Activated naive CD4-positive, alpha-beta T cell treated with anti-CD3 and anti-CD28 coated beads, Interleukin-2, amount 50 U/mL, for 72 hours (primary cell): ENCODE measurements at regions not wholly inside any gene's neighbourhood (a gene's known extent, or its start where the extent isn't known, plus 50 kb on each side); places are given as distances from the start of the nearest gene placed in this dataset.
"Not testable (repeated sequence)": the region's sequence is repeated elsewhere in the genome, so short reads cannot be mapped to it uniquely, and the experiment has no call there.

Experiments
- ATAC-seq, 2 donors: fragments of 150-1000 bp; cut with Tn5 transposase; 2 replicates each; pipeline ENCODE4 v1.10.0; 2021; ENCODE audit warnings: mild to moderate bottlenecking in 2 of 2, moderate library complexity in 2 of 2
- DNase-seq, 2 donors: peaks; one replicate each; pipeline ENCODE4 v3.0.0; 2021 to 2022; ENCODE audit warnings: low spot score in 2 of 2
- H3K27ac Mint-ChIP-seq, 2 donors: one replicate each; pipeline ENCODE4 v1.8.0; 2022; ENCODE audit warnings: mild to moderate bottlenecking in 2 of 2, mixed read lengths in 2 of 2
- H3K36me3 Mint-ChIP-seq, 2 donors: one replicate each; pipeline ENCODE4 v1.8.0; 2022; ENCODE audit warnings: mixed read lengths in 2 of 2
- H3K9me3 Mint-ChIP-seq, 2 donors: one replicate each; pipeline ENCODE4 v1.8.0; 2022; ENCODE audit warnings: mixed read lengths in 2 of 2

DNA sequence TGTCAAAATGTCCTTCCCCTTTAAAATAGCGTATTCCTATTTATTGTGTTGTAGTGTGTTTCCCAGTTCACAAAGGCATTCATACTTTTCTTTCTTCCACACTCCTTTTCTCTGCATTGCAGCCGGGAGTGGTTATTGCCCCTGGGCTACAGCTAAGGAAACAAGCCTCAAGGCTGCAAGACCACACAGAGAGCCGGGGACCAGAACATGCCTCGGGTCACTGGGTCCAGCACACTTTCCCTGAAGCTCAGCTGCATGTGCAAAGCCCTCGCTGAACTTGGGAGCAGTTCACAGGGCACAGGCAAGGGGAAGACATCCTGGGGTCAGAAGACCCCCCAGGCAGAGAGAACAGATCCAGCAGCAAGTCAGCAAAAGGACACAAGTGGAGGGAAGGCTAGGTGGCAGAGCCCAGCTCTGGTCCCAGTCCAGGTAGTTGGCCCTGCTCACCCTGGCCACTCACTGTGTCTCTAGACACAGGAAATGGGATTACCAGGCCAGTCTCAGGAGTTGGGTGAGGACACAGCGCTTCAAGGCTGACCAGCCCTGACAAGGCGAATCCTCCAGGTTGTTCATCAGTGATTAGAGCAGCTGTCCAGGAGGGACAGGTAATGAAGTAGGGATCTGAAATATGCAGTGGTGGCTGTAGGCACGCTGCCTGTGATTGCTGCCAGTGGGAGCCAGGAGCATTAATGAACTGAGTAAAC is 118.2 kb downstream of the CD83 start:
- peaks cover 0 to 11% of the 10 kb centered on the region in 2 donors for H3K36me3 Mint-ChIP-seq
- H3K27ac Mint-ChIP-seq: no peak overlapping the region
- no peak for ATAC-seq
- H3K9me3 Mint-ChIP-seq: no peaks in the 10 kb centered on the region
- no peak for DNase-seq

DNA sequence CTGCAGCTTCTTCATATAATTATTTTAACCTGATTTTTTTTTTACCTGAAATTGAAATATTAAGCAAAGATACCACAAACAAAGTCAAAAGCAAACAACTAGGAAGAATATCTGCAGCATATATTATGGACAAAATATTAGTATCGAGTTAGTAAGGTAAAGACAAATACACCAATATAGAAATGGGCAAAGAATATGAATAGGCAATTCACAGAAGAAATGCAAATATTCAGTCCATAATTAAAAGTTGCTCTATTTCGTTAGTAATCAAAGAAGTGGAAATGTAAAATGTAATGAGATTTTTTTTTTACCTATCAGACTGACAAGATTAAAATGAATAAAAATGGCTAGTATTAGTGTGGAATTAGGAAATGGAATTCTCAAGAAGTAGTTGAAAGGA is 121.5 kb downstream of the CD83 start:
- Mint-ChIP-seq H3K9me3 (peaks cover 0 to 7% of the 10 kb centered on the region in 2 donors), H3K36me3 (peaks cover 0 to 11% of the 10 kb centered on the region in 2 donors), H3K27ac (no peak overlapping the region)
- ATAC-seq (no peak), DNase-seq (no peak)

DNA sequence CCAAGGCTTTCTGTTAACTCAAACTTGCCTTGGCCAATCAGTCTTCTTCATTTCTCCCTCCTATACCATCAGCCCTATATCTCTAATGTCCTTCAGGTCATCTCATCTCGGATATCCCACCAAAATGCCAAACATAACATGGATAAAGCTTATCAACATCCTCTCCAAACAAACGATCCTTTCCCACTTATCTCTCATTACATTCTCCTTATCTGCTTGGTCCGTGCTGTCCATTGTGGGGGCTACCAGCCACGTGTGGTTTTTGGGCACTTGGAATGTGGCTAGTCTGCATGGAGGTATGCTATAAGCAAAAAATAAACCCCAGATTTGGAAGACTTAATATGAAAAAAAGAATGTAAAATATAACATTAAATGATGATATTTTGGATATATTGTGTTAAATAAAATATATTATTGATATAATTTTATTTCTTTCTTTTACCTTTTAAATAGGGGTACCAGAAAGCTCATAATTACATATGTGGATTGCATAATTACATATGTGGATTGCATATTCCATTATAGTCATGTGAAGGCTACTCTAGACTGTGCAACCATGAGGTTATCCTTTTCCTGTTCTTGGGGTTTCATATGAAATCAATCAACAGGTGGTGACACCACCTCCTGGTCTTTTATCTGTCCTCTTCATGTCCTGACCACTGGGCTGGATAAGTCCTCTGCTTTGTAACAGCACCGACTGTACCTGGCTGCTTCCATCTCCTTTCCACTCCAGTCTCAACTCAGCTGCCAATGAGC is 123.0 kb downstream of the CD83 start:
- ATAC-seq (no peak), DNase-seq (no peak)
- Mint-ChIP-seq H3K27ac (no peak overlapping the region), H3K36me3 (peaks cover 0 to 11% of the 10 kb centered on the region in 2 donors), H3K9me3 (peaks cover 0 to 7% of the 10 kb centered on the region in 2 donors)

DNA sequence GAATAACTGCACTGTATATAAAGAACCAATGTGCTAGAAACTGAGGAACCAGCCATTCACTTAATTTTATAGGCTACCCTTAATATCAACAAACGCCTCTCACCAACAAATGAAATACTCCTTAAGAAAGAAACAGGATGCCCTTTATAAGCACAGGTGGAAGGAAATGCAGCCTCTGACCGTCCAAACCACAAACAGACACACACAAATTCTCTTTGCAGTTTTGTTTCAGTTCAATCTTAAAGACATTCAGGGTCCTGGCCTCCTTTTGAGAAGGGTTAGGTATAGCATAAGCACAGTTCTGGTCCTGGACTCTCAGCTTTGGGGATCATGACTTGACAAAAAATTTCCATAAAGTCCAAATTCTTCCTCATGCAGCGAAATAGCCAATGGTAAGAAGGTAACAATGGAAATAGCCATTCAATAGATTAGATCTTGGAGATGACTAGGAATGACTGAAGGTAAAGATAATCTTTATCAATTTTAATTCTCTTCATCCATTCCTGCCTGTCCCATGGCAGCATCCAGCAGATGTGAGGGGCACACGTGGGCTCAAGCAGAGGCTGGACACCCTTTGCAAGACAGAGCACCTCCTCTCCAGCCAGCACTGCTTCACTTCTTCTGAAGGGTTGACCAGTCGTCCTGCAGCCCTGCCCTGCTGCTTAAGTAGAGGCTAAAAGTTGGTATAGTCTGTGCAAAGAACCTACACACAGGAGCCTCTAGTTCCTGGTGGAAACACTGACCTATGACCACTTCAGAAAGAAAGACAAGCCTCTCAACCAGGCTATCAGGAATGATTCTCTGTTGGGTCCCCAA is 123.9 kb downstream of the CD83 start:
- Mint-ChIP-seq H3K9me3 (peaks cover 0 to 7% of the 10 kb centered on the region in 2 donors), H3K36me3 (peaks cover 0 to 11% of the 10 kb centered on the region in 2 donors), H3K27ac (no peak overlapping the region)
- DNase-seq: no peak
- no peak for ATAC-seq

DNA sequence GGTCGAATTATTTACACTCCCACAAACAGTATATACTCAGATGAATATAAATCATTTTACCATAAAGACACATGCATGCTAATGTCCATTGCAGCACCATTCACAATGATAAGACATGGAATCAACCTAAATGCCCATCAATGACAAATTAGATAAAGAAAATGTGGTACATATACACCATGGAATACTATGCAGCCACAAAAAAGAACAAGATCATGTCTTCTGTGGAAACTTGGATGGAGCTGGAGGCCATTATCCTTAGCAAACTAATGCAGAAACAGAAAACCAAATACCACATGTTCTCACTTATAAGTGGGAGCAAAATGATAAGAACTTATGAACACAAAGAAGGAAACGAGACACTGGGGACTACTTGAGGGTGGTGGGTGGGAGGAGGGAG is 125.3 kb downstream of the CD83 start:
- not testable (repeated sequence) for ATAC-seq, H3K9me3 Mint-ChIP-seq, H3K27ac Mint-ChIP-seq, DNase-seq
- H3K36me3 Mint-ChIP-seq: peaks cover 0 to 11% of the 10 kb centered on the region in 2 donors

DNA sequence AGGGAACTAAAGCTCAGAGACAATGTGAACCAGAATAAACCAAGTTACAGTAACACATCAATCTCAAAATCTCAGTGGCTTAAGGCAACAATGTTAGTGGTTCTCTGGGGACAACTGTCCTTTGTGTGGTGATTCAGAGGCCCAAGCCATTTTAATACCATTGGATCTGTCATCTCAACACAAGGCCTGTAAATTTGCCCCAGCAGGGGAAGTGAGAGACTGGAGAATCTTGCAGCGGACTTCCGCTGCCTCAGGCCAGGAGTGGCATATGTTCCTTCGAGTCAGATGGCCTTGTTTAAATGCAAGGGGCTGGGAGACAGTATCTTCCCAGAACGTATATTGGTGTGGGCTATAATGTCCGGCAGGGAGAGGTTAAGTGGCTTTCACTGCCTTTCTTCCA is 126.0 kb downstream of the CD83 start:
- ATAC-seq: no peak
- Mint-ChIP-seq H3K36me3 (peaks cover 0 to 5% of the 10 kb centered on the region in 2 donors), H3K27ac (no peak overlapping the region)

DNA sequence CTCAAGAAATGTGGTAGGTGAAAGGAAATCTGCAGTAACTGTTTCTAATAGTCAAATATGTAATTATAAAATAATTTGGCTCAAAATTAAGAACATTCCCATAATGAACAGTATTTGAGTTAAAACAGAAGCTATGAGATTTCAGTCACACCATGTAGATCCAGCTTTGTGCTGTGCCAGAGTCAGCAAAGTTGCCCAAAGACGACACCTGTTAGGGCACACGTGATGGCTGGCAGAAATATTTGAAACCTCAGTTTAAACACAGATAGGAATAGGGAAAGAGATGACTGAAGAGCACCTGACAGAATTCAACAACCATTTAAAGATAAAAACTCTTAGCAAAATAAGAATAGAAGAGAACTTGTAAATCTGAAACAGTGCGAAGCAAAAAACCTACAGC is 129.3 kb downstream of the CD83 start:
- ATAC-seq (no peak), DNase-seq (no peak)
- H3K9me3 Mint-ChIP-seq: peaks cover 0 to 3% of the 10 kb centered on the region in 2 donors
- no peak overlapping the region for H3K27ac Mint-ChIP-seq
- no peaks in the 10 kb centered on the region for H3K36me3 Mint-ChIP-seq

More for the DNA sequence above, 126.0 kb downstream of the CD83 start:
- peaks cover 0 to 7% of the 10 kb centered on the region in 2 donors for H3K9me3 Mint-ChIP-seq
- DNase-seq: no peak

DNA sequence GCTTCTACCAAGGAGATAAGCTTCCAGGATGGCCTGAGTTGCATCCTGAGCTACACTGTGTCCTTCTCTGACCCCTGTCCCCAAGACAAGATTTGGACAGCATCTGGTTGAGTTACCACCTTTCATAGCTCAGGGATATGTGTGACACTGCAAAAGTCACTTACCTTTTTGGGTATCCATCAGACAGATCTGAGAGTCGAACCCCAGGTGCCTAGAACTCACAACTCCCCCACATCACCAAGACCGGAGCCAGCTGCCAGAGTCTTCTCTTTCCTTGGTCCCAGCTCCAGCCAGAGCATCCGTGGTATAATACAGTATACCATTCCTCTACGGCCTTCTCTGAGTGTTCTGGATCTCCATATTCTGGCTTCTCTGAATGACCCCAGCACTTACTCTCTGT is 133.0 kb downstream of the CD83 start:
- DNase-seq (no peak), ATAC-seq (no peak)

DNA sequence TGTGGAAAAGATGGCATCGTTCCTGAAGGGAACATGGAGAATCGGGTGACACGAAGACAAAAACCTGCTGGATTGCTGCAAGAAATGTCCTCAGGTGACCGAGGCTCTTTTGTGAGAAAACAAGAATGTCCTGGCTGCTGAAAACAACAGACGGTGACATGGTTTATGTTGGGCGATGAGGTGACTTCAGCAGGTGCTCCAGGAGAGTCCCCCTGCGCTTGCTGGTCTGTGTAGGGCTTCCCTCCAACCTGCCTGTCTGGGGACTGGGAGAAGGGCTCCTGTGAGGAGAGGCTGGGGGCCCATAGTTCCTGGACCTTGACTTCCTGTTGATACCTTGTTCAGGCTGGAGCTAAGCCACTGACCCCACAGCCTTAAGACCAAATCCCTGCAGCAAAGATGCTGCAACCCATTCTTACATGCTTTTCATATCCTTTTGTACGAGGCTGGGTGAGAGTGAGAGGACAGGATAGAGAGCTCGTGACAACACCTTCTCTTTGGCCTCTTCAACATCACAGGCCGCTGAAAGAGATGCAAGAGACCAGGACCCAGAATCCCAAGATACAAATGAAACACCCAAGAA is 134.8 kb downstream of the CD83 start:
- no peaks in the 10 kb centered on the region for H3K9me3 Mint-ChIP-seq
- H3K27ac Mint-ChIP-seq: no peak overlapping the region
- H3K36me3 Mint-ChIP-seq: no peaks in the 10 kb centered on the region
- no peak for DNase-seq
- no peak for ATAC-seq

More for the DNA sequence above, 133.0 kb downstream of the CD83 start:
- H3K36me3 Mint-ChIP-seq: no peaks in the 10 kb centered on the region
- no peaks in the 10 kb centered on the region for H3K9me3 Mint-ChIP-seq
- H3K27ac Mint-ChIP-seq: no peak overlapping the region

DNA sequence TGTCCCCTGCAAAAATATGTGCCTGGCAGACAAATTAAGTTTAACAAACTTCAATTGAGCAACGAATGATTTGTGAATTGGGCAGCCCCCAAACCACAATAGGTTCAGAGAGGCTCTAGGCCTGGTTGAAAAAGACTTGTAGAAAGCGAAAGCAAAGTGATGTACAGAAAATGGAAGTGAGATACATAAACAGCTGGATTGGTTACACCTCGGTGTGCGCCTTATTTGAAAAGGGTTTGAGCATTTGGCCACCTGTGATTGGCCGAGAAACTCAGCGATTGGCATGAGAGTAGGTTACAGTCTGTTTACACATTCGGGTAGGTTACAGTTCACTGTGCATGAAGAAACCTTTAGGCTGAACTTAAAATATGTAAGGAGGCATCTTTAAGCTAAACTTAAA is 136.9 kb downstream of the CD83 start:
- H3K9me3 Mint-ChIP-seq: no peaks in the 10 kb centered on the region
- H3K27ac Mint-ChIP-seq: no peak overlapping the region
- DNase-seq: no peak
- no peak for ATAC-seq
- peaks cover 0 to under 1% of the 10 kb centered on the region in 2 donors for H3K36me3 Mint-ChIP-seq

DNA sequence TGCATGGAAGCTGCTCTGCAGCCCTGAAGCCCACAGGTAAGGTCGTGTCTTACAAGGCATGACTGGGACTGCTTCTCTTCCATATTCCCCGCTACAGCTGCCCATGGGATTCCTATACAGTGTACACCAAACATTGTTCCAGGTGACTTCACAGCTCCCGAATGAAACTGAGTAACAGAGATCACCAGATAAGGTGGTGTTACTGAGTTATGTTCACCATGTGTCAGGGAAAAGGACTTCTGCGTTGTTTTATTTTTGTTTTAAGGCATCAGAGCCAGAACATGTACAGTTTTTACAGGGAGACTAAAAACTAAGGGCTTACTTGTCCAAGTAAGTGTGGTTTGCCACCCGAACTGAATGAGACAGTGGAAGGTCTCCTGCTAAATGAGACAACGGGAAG is 138.3 kb downstream of the CD83 start:
- DNase-seq (no peak), ATAC-seq (no peak)
- no peaks in the 10 kb centered on the region for H3K9me3 Mint-ChIP-seq
- H3K27ac Mint-ChIP-seq: no peak overlapping the region
- H3K36me3 Mint-ChIP-seq: peaks cover 4 to 8% of the 10 kb centered on the region in 2 donors

DNA sequence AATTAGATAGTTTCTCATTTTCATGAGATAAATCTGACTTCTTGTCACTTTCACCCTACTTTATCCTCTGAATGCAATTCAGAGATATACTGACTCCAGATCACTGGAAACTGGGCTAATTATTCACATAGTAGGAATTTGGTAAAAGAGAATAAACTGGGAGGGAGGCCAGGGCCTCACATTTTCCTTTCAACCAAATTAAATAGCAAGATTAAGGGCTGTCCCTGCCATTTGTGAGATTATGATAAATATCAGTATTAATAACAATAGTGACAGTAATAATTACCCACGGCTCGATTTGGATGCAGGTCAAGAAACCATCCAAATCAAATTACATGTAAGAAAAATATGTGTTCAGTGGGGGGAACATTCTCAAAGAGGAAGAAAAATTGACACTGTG is 140.5 kb downstream of the CD83 start:
- Mint-ChIP-seq H3K9me3 (no peaks in the 10 kb centered on the region), H3K36me3 (peaks cover 4 to 8% of the 10 kb centered on the region in 2 donors), H3K27ac (no peak overlapping the region)
- DNase-seq (no peak), ATAC-seq (no peak)

DNA sequence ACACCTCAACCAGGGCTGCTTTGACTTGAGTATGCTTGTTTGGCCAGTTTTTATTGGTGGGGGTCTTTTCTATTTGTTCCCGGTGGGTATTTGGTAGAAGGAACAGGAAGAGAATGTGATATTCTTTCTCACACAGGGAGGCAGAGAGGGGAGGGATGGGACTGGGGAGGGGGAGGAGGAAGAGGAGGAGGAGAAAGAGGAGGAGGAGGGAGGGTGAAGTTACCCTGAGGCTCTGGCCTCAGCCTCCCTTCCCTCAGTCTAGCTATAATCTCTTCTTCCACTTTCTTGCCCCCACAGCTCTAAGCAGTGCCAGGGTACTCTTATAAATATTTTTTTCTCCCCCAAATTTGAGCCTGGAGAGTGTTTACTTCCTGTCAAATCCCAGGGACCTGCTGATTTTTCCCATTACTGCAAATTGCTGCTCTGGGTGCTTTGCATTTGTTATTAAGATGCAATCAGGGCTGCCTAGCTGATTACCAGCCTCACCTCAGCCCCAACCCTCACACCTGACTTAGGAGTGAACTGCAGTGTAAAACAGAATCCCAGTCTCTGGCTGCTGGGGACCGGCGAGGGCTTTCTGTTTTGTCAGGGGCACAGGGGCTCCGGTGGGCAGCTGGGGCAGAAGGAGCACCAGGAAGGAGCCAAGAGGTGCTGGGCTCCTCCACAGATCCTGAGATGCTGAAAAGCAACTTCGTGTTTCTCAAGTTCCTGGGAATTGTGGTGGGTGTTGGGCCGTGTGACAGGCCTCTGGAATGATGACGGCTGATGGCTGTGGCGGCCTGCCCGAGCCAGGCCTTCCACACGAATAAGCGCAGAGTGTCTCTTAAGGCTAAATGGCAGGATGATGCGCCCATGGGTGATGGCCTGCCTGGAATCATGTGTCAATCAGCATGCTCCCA is 141.4 kb downstream of the CD83 start:
- DNase-seq (no peak), ATAC-seq (no peak)
- peaks cover 0 to 2% of the 10 kb centered on the region in 2 donors for H3K9me3 Mint-ChIP-seq
- peaks cover 6 to 13% of the 10 kb centered on the region in 2 donors for H3K36me3 Mint-ChIP-seq
- H3K27ac Mint-ChIP-seq: no peak overlapping the region

DNA sequence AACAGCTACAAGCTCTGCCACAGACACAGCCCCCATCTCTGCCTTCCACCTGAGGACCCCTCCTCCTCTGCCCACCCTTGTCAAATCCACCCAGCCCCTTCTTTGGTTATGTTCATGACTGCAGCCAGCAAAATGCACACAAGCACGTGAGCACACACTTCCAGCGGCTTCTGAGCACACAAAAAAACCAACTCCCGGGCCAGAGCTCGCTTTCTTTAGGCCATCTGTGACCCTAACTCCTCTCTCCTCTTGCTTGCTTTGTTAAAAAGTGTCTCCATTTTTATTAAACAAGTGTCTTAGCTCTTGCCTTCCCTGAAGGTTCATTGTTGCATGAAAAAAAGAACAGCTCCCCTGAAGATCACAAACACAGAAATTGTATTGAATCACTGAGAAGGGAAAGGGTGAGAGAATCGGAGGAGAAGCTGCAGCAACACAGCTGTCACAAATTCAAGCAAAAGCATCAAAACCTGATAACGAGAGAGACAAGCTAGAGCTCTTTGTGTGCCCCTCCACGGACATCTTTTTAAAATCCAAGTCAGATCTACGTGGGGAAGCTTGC is 142.1 kb downstream of the CD83 start:
- ATAC-seq (no peak), DNase-seq (no peak)
- H3K36me3 Mint-ChIP-seq: peaks cover 12 to 19% of the 10 kb centered on the region in 2 donors
- no peak overlapping the region for H3K27ac Mint-ChIP-seq
- peaks cover 5 to 8% of the 10 kb centered on the region in 2 donors for H3K9me3 Mint-ChIP-seq

DNA sequence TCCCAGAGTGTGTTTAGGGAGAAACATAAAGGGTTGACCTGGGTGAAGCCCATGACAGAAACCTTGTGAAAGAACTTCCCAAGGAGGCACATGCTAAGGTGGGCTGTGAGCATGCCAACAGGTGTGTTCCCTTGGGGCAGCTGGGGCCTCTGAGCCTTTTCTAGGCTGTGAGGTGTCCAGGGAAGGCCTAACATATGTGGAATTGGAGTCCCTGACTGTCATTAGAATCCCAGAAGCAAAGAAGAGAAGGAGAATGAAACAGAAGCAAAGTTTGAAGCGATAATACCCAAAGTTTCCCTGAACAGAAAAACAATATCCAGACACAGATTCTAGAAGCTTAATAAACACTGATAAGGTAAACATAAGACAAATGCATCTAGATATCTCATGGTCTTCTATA is 143.3 kb downstream of the CD83 start:
- peaks cover 5 to 8% of the 10 kb centered on the region in 2 donors for H3K9me3 Mint-ChIP-seq
- ATAC-seq (no peak), DNase-seq (no peak)
- no peak overlapping the region for H3K27ac Mint-ChIP-seq
- peaks cover 12 to 19% of the 10 kb centered on the region in 2 donors for H3K36me3 Mint-ChIP-seq
